GM19455 (cell line): ENCODE measurements at regions not wholly inside any gene's neighbourhood (a gene's known extent, or its start where the extent isn't known, plus 50 kb on each side); places are given as distances from the start of the nearest gene placed in this dataset.
"Not testable (repeated sequence)": the region's sequence is repeated elsewhere in the genome, so short reads cannot be mapped to it uniquely, and the experiment has no call there.

Experiments used
- ATAC-seq: cut with Tn5 transposase; IDR thresholded peaks from one replicate; pipeline ENCODE4 v1.9.1; 2021; ENCODE audit not compliant: unreplicated experiment

DNA sequence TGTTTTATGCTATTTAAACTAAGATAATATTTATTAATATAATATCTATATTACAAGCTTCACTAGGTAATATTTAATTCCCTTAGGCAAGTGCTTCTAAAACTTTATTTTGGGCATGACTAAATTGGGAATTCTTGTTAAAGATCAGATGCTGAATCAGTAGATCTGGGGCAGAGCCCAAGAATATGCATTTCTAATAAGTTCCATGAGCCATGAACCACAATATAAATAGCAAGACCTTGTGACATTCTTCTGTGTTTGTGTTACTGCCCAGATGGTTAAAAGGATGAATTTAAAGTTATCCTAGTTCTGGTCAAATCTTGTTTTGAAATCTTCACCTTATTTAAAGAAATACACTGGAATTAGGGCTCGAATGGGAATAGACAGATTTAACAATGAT, 258.4 kb upstream of the CACNA2D1 start:
- no peak for ATAC-seq

DNA sequence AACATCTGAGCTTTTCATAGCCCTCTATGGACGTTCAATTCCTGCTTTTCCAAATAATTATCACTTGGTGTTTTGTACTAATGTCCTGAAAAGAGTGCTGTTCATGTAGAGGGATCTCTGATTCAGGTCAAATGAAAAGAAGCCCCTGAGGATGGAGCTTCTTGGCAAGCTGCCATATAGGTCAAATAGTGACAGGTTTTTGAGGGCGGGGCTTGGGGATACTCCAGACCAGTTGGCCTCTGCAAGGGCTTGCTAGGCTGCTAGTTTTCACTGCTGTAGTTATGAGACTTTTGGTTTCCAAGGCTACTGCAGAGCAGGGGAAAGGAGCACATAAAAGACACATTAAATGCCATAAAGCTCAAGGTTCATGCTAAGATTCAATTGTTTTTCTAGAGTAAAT, 257.2 kb upstream of the CACNA2D1 start:
- ATAC-seq: no peak

DNA sequence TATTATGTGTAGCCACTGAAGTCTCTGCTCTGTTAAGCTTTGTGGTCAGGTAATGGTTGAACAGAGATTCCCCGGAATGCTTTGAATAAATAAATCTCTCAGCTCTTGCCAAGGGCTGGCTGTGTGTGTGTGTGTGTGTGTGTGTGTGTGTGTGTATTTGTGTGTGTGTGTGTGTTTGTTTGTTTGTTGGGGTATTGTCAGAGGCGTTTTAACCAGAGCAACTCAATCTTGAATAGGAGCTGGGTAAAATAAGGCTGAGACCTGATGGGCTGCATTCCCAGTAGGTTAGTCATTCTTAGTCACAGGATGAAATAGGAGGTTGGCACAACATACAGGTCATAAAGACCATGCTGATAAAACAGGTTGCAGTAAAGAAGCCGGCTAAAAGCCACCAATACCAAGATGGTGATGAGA, 256.2 kb upstream of the CACNA2D1 start:
- no peak for ATAC-seq

DNA sequence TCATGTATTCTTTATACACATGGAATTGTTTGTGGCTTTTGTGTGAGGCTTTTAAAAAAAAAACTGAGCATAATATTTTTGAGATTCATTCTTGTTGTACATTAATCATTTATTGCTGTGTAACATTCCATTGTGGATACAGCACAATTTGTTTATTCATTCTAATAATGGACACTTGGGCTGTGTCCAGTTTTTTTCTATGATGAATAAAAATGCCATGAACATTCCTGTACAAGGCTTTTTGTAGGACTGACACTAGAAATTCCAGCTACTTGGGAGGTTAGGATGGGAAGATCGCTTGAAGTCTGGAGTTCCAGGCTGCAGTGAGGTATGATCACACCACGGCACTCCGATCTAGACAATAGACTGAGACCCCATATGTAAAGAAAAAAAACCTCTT, 254.3 kb upstream of the CACNA2D1 start:
- ATAC-seq: no peak

DNA sequence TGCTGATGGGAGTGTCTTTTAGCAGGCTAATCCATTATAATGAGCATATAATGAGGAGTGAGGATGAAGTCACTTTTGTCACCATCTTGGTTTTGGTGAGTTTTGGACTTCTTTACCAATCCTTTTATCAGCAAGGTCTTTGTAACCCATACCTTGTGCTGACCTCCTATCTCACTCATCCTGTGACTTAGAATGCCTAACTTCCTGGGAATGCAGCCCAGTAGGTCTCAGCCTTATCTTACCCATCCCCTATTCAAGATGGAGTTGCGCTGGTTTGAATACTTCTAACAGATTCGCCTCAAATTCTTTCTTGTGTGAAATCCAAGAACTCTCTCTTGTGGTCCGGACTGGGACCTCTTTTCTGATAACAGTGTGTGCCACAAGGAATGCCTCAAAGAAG, 253.1 kb upstream of the CACNA2D1 start:
- ATAC-seq: no peak

DNA sequence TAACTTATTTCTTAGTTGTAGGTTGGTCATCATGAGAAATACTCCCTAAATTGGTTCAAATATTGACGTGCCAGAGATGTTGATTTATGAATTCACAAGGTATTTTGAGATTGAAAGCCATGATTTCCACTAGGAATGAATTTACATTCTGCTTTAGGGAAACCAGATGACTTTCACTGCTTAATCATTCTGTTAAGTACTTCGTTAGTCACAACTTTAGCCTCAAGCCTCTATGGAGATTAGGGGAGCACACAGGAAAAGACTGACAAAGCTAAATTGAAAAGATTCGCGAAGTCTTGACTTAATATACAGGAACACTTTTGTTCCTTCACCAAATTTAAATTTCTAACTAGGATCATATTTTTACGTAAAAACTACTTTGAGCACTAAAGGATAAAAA, 250.4 kb upstream of the CACNA2D1 start:
- ATAC-seq: no peak

DNA sequence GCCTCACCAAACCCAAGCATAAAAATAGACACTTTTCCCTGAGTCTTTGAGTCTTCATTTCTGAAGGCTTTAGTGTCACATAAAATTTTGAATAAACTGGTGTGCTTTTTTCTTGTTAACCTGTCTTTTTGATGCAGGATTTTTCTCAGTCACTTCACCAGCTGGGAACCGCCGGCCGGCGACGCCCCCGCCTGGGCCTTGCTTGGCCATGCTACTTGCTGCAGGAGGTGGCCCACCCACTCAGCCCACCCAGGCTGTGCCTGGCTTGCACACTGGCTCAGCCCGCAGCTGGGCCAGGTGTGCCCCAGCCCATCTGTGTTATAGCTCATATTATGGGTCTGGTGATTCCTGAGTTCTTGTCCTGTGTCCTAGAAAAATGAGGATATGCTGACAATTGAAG, 247.4 kb upstream of the CACNA2D1 start:
- no peak for ATAC-seq

DNA sequence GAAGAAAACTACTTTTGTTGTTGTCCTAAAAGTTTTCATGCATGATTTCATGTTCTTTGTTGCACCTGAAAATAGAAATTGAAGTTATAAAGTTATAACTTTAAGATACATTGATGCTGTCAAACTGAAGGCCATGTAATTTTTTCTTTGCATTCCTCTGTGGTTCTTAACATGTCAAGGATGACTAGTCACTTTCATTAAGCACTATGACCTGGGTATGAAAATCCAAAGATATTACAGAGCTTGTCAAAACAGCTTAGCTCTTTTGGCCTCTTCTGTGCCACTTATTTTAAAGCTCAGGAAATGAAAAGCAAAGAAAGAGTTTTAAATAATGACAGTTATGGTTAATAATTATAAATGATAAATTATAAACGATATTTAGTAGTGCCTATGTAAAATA, 241.6 kb upstream of the CACNA2D1 start:
- ATAC-seq: no peak

DNA sequence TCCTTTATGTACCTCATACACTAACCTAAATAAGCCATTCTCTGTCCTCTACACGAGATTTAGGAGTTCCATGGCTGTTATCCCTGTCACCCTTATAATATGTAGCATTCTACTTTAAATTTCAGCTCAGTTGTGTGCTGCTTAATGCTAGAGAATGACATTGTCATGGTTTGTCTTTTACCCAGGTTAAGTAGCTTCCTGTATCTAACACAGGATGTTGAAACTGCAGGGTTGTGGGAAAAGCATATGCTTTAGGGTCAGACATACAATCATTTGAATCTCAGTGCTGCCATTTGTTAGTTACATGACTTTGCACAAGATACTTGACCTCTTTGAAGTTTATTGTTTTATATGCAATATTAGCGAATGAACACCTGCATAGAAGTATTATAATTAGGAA, 235.1 kb upstream of the CACNA2D1 start:
- no peak for ATAC-seq

DNA sequence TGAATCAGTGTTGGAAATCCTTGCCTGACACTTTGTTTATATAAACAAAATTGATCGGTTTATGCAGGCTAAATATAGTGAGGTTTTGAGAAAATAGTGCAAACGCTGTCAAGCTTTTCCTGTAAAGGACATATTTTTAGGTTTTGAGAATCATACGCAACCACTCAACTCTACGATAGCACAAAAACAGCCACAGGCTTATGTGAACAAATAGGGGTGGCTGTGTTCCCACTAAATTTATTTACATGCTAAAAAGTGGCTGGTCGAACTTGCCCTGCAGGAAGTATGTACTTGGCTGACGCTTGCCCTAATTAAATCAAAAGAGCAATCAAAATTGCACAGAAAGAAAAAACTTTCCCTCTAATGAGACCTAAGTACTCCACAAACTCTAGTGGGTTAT, 234.7 kb upstream of the CACNA2D1 start:
- no peak for ATAC-seq

DNA sequence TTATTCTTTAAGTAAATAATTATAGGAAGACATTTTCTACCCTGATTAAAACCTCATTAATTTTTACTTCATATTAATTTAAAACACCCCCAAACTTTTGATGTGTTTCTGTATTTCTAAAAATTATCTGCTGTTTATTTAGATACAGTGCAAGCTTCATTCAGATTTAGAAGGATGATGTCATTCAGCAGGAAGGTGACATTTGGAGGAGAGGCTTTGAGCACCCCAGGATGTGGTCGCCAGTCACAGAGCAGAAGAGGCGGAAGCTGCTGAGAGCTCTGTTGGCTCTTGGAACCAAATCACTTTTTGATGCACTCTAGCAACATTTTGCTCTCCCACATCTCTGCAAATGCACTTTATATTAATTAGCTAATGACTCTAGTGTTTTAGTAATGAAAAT, 233.9 kb upstream of the CACNA2D1 start:
- ATAC-seq: no peak

DNA sequence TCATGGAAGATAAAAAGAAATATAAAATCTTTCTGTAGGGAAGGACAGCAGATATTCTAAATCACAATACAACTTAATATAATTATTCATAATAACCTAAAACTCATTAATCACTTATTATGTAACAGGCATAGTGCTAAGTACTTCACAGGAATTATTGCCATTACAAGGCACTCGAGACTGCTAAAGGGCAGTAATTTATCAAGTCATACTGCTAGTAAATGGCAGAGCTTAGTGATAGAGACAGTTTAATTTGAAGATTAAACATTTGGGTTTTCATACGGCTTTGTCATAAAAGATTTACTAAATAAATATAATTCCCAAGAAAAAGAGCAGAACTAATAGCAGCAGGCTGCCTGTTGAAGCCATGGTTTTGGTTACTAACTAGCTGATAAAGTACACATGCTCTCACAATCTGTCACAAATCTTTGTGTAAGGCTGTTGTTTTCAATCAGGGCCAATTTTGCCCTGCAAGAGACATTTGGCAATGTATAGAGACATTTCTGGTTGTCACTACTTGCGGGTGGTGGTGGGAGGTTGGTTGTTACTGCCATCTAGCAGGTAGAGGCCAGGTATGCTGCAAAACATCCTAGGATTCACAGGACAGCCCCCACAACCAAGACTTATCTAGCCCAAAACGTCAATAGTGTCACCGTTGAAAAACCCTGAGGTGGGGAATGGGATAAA, 233.3 kb upstream of the CACNA2D1 start:
- ATAC-seq: no peak

DNA sequence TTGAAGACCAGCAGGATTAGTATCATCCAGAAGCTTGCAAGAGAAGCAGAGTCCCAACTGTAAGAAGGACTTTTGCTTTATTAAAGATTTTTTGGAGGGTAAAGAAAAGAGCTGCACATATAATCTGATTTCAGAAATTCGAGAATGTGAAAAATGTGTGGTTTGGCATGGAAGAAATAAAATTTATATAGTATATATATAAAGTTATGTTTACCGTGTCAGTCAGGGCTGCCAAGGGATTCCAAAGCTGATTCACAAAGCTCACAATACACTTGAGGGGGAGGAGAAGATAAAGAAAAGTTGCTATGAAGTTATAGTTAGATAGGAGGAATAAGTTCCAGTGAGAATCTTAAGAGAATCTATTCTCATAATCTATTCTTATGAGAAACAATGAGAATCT, 231.8 kb upstream of the CACNA2D1 start:
- no peak for ATAC-seq

DNA sequence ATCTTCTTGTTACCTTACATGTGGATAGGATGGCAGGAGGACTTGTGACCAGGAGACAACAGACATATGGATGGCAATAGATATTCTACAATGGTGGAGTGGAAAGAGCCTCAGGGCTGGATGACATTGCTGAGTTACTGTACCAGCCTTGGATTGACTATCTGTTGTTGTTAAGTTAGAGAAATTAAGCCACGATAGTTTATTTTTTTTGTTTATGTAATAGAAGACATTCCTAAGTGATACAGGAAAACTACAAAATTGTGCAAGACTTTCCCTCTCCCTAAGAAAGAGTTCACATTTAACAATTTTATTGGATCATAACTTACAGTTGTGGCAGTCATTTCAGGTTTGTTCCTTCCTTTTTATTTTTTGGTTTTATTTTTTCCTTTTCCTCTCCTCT, 230.7 kb upstream of the CACNA2D1 start:
- no peak for ATAC-seq

DNA sequence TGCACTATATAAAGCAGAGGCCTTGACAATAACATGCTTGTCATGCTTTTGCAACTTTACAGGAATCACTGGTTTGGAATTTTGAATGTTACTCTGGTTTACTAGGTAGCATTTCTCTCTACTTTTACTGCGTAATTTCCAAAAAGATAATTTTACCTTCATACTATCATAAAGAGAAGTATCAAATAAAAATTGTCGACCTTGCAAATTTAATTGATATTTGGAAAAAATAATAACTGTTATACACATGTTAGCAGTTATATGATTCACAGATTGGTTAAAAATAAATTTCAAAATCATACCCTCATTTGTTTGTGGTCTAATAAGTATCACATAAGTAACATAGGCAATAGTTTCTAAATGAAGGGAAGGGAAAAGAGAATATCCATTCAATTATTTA, 228.5 kb upstream of the CACNA2D1 start:
- no peak for ATAC-seq

DNA sequence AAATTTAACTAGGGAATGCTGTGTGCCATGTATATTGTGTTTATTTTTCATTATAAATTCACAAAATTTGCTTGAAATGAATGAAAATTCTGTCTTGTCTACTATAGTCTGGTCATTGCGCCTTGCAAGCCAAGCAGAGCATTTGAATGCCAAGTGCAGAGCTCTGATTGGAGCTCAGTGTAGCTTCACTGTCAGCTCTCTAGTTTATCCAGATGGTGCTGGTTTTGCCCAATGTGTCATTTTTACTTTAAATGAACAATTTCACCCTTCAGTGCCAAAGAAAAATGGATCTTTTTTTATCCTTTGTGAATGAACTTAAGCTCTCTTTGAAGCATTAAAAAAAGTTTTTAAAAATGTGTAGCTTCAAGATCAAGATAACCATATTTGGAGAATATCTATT, 225.6 kb upstream of the CACNA2D1 start:
- no peak for ATAC-seq

DNA sequence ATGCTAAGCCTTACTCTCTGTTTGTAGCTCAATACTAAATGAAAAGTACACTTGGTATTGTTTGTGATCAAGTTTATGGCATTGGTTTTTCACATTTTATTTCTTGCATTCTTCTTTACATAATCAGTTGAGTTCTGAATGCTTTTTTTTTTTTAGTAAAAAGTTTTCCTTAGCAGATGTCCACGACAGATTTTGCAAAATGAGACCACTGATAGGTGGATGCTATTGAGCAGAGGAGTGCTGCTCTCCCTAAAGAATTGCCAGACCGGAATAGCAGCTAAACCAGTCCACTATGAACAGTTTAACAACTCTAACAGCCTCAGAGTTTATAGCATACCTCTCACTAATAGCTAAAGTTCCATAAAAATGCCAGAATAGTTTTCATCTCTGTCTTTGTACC, 225.1 kb upstream of the CACNA2D1 start:
- ATAC-seq: no peak

DNA sequence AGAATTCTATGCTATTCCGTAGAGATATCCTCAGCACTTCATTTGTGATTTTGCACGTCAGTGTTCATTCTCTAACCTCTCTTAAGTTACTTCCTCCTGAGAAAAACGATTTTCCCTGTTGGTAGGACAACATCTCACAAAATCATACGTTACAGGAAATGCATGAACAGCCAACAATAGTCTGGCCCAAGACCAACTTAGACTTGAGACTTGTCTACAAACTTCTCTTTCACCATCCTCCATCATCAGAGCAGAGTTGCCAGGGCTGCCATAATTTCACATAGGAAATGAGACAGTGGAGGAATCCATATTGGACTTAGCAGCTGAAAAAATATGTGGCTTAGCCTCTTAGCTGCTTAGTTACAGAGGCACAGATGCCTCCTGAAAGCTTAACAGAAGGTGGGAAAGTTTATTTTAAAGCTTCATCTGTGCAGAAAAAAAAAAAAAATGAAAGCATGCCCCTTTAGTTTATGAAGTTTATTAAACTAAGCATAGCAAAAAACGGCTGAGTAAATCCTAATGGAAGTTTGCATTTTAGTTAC, 222.5 kb upstream of the CACNA2D1 start:
- ATAC-seq: no peak

DNA sequence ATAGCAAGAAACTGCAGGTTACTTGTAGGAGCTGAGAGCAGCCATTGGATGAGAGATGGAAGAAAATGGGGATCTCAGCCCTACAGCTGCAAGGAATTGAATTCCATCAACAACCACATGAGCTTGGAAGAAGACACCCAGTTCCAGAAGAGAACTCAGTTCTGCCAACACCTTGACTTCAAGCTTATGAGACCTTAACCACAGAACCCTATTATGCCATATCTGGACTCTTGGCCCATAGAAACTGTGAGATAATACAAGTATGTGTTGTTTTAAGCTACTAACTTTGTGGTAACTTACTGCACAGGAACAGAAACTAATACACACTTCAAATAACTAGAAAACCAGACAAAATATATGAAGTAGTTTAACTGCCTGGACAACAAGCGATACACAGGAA, 212.4 kb upstream of the CACNA2D1 start:
- ATAC-seq: no peak

DNA sequence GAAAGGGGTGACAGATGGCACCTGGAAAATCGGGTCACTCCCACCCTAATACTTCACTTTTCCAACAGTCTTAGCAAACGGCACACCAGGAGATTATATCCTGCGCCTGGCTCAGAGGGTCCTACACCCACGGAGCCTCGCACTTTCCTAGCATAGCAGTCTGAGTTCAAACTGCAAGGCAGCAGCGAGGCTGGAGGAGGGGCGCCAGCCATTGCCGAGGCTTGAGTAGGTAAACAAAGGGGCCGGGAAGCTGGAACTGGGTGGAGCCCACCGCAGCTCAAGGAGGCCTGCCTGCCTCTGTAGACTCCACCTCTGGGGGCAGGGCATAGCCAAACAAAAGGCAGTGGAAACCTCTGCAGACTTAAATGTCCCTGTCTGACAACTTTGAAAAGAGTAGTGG, 206.5 kb upstream of the CACNA2D1 start:
- ATAC-seq: not testable (repeated sequence)

DNA sequence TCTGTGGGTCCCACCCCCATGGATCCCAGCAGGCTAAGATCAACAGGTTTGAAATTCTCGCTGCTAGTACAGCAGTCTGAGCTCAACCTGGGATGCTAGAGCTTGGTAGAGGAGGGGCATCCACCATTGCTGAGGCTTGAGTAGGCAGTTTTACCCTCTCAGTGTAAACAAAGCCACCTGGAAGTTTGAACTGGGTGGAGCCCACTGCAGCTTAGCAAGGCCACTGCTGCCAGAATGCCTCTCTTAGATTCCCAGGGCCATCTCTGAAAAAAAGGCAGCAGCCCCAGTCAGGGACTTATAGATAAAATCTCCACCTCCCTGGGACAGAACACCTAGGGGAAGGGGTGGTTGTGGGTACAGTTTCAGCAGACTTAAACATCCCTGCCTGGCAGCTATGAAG, 190.0 kb upstream of the CACNA2D1 start:
- ATAC-seq: no peak

DNA sequence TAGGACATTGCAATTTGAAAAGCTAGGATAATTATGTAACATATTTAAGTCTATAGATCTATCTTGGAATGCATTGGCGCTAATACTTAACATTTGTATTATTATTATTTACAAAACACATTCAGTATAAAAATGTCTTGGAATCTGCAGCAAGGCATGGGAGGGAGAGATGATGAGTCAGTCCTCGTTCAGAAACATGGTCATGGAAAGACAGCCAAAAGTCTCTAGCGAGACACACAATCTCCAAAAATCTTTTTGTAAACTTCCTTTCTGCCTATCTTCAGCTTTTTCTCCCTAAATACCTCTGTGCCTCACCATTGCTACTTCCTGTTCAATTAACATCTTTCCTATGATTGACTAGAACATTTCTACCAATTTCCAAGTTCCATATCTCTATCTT, 188.4 kb upstream of the CACNA2D1 start:
- no peak for ATAC-seq

DNA sequence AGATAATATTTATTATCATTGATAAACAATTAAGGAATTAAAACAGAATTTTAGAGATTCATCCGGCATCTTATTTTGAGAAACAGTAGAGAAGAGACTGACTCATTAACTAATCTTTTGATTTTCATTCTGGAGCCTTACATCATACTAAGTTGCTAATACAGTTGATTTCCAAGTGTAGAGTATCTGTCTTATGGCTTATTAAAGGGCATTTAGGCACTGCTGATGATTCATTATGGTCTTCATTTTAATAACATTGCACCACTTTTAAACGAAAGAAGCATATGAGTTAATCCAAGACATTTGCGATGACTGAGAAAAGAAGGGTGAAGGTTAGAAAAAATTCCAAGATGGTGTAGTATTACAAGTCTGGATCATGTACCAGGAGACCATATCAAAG, 186.0 kb upstream of the CACNA2D1 start:
- no peak for ATAC-seq
